ENCODE measurements at regions not wholly inside any gene's neighbourhood (a gene's known extent, or its start where the extent isn't known, plus 50 kb on each side); places are given as distances from the start of the nearest gene placed in this dataset.

GRCh38 chr10:89100680-89101079 lies 106.4 kb downstream of the CH25H start:
- in situ Hi-C loops (cut with MboI; ENCODE audit: low sequenced_read_pairs, unreplicated experiment), result no loop called here
- DNase-seq (ENCODE audit: low spot score), result no peak
- TF ChIP-seq CTCF (IDR thresholded peaks at IDR 0.05; ENCODE audit: borderline replicate concordance, control extremely low read depth, extremely low read depth, insufficient read depth, missing control alignments), result no peak

GRCh38 chr10:89097226-89097625 lies 106.6 kb downstream of the FAS start:
- in situ Hi-C loops (cut with MboI; ENCODE audit: low sequenced_read_pairs, unreplicated experiment), result no loop called here
- no peak for TF ChIP-seq CTCF (IDR thresholded peaks at IDR 0.05; ENCODE audit: borderline replicate concordance, control extremely low read depth, extremely low read depth, insufficient read depth, missing control alignments)
- no peak for DNase-seq (ENCODE audit: low spot score)

DNA sequence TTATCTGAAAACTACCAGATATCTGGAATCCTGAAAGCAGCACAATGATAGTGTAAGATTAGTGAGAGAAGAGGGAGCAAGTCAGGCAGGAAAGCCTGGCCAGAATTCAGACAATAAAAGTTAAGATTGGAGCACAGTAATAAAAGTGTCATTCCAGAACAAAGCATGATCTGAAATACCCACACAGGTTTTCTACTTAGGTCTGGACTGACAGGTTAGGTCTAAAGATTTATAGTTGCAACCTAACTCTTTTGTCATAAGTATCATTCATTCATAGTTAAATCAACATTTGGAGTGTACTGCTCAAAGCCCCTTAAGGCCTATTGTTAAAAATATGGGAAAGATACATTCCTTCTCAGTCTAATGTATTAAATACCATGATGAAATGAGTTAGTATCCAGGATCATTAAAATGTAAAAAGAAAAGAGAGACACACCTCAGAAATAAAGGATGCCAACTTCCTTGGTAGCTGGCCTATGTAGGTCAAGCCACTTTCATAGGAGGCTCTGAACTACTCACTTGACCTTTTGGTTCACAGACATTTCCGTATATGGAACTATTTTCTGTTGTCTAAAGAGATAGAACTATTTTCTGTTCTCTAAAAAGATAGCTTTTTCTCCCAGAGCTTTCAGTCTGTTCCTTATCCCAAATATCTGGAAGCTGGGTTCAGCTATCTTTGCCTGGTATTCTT lies 105.2 kb downstream of the FAS start:
- TF ChIP-seq CTCF (IDR thresholded peaks at IDR 0.05; ENCODE audit: borderline replicate concordance, control extremely low read depth, extremely low read depth, insufficient read depth, missing control alignments), result no peak
- in situ Hi-C loops (cut with MboI; ENCODE audit: low sequenced_read_pairs, unreplicated experiment), result no loop called here

GRCh38 chr10:89093728-89094127 lies 103.1 kb downstream of the FAS start:
- no peak for TF ChIP-seq CTCF (IDR thresholded peaks at IDR 0.05; ENCODE audit: borderline replicate concordance, control extremely low read depth, extremely low read depth, insufficient read depth, missing control alignments)
- in situ Hi-C loops (cut with MboI; ENCODE audit: low sequenced_read_pairs, unreplicated experiment), result no loop called here
- no peak for DNase-seq (ENCODE audit: low spot score)

More for the DNA sequence above, 105.2 kb downstream of the FAS start:
- DNase-seq (ENCODE audit: low spot score), result no peak

DNA sequence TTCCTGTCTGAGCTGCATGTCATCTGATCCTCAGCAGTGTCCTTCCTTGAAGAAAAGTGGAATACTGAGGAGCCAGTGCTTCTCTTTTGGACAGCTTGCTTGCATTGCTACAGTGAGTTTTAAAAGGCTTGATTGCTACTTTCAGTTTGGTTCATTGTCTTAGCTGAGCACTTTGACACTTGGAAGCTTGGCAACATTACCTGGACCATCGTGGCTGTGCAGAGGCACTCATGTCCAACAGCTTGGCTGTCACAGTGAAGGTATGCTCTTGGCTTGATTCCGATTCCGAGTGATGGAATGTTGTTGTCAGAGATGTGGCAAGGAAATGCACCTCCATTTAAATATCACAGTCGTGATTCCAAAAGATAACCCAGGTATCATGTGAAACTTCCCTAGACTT lies 102.4 kb downstream of the FAS start:
- no peak for TF ChIP-seq CTCF (IDR thresholded peaks at IDR 0.05; ENCODE audit: borderline replicate concordance, control extremely low read depth, extremely low read depth, insufficient read depth, missing control alignments)
- in situ Hi-C loops (cut with MboI; ENCODE audit: low sequenced_read_pairs, unreplicated experiment), result no loop called here
- DNase-seq (ENCODE audit: low spot score), result no peak

- DNase-seq (ENCODE audit: low spot score), result no peak
- TF ChIP-seq CTCF (IDR thresholded peaks at IDR 0.05; ENCODE audit: borderline replicate concordance, control extremely low read depth, extremely low read depth, insufficient read depth, missing control alignments), result no peak
- in situ Hi-C loops (cut with MboI; ENCODE audit: low sequenced_read_pairs, unreplicated experiment), result no loop called here
Observed at GRCh38 chr10:89092439-89092838, 101.8 kb downstream of the FAS start.

All from GM13976 (cell line).